ENCODE measurements at regions not wholly inside any gene's neighbourhood (a gene's known extent, or its start where the extent isn't known, plus 50 kb on each side); places are given as distances from the start of the nearest gene placed in this dataset.
"Not testable (repeated sequence)": the region's sequence is repeated elsewhere in the genome, so short reads cannot be mapped to it uniquely, and the experiment has no call there.

- in situ Hi-C loops (cut with MboI; ENCODE audit: low sequenced_read_pairs, unreplicated experiment) = no loop called here
- no peak for DNase-seq (ENCODE audit: low spot score)
- TF ChIP-seq CTCF (IDR thresholded peaks at IDR 0.05; ENCODE audit: borderline replicate concordance, control extremely low read depth, extremely low read depth, insufficient read depth, missing control alignments) = no peak
Measured at GRCh38 chr14:80054020-80054419, 157.3 kb downstream of the DIO2 start.

- TF ChIP-seq CTCF (IDR thresholded peaks at IDR 0.05; ENCODE audit: borderline replicate concordance, control extremely low read depth, extremely low read depth, insufficient read depth, missing control alignments) = no peak
- no peak for DNase-seq (ENCODE audit: low spot score)
- in situ Hi-C loops (cut with MboI; ENCODE audit: low sequenced_read_pairs, unreplicated experiment) = no loop called here
Measured at GRCh38 chr14:80049055-80049454, 162.2 kb downstream of the DIO2 start.

GRCh38 chr14:80047761-80048160 lies 163.5 kb downstream of the DIO2 start:
- TF ChIP-seq CTCF (IDR thresholded peaks at IDR 0.05; ENCODE audit: borderline replicate concordance, control extremely low read depth, extremely low read depth, insufficient read depth, missing control alignments) = no peak
- in situ Hi-C loops (cut with MboI; ENCODE audit: low sequenced_read_pairs, unreplicated experiment) = no loop called here
- no peak for DNase-seq (ENCODE audit: low spot score)

- in situ Hi-C loops (cut with MboI; ENCODE audit: low sequenced_read_pairs, unreplicated experiment) = no loop called here
- TF ChIP-seq CTCF (IDR thresholded peaks at IDR 0.05; ENCODE audit: borderline replicate concordance, control extremely low read depth, extremely low read depth, insufficient read depth, missing control alignments) = no peak
- no peak for DNase-seq (ENCODE audit: low spot score)
Measured at GRCh38 chr14:80037349-80037748, 174.0 kb downstream of the DIO2 start.

GRCh38 chr14:80024417-80024816 lies 186.9 kb downstream of the DIO2 start:
- in situ Hi-C loops (cut with MboI; ENCODE audit: low sequenced_read_pairs, unreplicated experiment) = no loop called here
- no peak for TF ChIP-seq CTCF (IDR thresholded peaks at IDR 0.05; ENCODE audit: borderline replicate concordance, control extremely low read depth, extremely low read depth, insufficient read depth, missing control alignments)
- DNase-seq (ENCODE audit: low spot score) = no peak

GRCh38 chr14:80018476-80018875 lies 192.8 kb downstream of the DIO2 start:
- in situ Hi-C loops (cut with MboI; ENCODE audit: low sequenced_read_pairs, unreplicated experiment); DNase-seq (ENCODE audit: low spot score): not testable (repeated sequence)

- DNase-seq (ENCODE audit: low spot score) = no peak
- no peak for TF ChIP-seq CTCF (IDR thresholded peaks at IDR 0.05; ENCODE audit: borderline replicate concordance, control extremely low read depth, extremely low read depth, insufficient read depth, missing control alignments)
- in situ Hi-C loops (cut with MboI; ENCODE audit: low sequenced_read_pairs, unreplicated experiment) = no loop called here
Measured at GRCh38 chr14:80017795-80018194, 193.5 kb downstream of the DIO2 start.

GRCh38 chr14:80010245-80010644 lies 201.1 kb downstream of the DIO2 start:
- DNase-seq (ENCODE audit: low spot score); in situ Hi-C loops (cut with MboI; ENCODE audit: low sequenced_read_pairs, unreplicated experiment): not testable (repeated sequence)
